Ecto neural progenitor cell (in vitro differentiated cells): ENCODE measurements at regions not wholly inside any gene's neighbourhood (a gene's known extent, or its start where the extent isn't known, plus 50 kb on each side); places are given as distances from the start of the nearest gene placed in this dataset.

Experiments used
- DNase-seq: peaks from one replicate; pipeline ENCODE4 v3.0.0-alpha.2; 2018; ENCODE audit warnings: low spot score

- DNase-seq, result no peak
These were observed 132.7 kb upstream of the HABP2 start for GRCh38 chr10:113420057-113420732.

DNA sequence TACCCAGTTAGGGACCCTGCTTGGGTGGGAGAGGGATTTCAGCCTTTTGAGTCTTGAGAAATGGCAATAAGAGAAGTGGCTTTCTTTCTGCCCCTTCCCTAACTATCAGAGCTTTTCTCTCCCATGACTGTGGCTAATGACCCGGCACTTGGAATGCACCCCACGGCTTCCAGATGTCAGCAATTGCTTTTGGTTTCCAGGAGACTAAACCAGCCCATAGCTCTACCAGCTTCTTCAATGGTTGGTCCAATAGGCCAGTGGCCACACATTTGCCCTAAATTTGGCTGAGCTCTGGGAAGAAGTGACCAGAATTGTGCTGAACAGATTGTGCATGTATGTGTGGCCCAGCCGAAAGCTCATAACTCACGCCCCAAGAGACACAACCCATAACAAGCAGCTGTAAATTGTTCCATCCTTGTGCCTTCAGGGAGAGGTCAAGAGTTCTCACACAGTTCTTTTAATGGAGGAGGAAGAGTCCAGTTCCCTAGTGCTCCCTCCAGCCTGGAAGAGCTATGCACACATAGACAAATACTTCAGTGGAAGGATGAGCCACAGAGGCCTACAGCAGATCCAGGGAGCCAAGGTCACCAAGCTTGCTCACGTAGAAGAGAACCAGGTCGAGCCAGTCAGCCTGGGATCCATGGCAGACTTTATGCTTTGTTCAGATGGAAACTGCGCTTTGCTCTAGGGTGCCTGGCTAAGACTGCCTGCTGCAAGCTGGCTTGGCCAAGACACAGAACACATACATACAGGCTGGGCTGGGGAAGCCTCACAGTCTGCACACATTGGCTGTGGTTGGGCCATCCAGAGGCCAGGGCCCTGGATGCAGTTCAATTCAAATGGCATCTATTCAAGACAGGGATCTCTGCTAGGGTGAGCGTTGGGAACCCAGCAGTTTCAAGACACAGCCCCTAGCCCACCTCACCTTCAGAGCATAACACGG is 131.8 kb upstream of the HABP2 start:
- no peak for DNase-seq

GRCh38 chr10:113422371-113422770 is 130.5 kb upstream of the HABP2 start:
- DNase-seq, result no peak

- DNase-seq, result no peak
These were observed 128.7 kb upstream of the HABP2 start for GRCh38 chr10:113423981-113424721.

- no peak for DNase-seq
These were observed 127.8 kb upstream of the HABP2 start for GRCh38 chr10:113425008-113425407.

DNA sequence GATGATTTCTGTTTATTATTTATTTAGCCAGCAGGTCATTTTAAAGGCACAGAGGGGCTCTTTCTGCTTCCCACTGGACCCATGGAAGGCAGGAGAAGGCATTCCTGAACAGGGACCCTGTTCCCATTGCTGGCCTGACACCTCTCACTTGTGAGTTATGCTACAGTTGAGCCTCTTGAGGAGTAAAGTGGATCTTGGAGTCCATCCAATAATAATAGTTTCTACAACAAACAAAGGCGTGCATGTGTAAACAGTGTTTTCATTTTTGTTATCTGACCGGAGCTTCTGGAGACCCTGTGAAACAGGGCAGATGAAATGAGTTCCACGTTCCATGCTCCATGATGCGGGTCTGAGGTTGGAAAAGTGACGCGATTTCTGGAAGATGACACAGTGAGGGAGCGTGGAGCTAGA is 127.3 kb upstream of the HABP2 start:
- DNase-seq, result no peak

DNA sequence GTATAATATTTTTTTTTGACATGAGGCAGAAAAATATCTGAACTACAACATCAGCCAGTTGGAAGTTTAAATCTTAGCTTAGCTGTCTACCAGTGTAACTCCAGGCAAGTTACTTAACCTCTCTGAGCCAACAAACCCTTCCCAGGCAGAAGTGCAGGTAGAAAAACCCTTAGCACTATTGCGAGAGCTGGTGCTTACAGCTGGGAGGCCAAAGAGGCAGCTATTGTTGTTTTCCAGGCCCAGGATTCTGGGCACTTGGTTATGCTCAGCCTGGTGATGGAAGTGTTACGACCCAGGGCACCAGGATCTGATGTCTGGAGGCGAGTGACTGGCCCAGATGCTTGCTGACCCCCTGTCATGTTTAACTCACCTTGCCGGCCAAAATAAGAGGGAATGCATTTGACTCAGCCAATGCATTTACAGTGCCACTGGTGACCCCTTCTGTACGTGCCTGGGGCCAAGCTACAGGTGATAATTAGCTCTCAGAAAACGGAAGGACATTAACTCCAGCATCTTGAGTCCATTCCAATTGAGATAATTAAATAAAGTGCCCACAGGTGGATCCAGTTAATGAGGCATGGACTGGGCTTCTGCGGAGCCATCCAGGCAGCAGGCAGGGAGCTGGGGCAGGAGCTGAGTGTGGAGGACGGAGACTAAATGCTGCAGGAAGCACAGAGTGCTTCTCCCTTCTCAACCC is 126.5 kb upstream of the HABP2 start:
- DNase-seq, result no peak

GRCh38 chr10:113427236-113427735 is 125.6 kb upstream of the HABP2 start:
- DNase-seq, result no peak

GRCh38 chr10:113427811-113428558 is 124.9 kb upstream of the HABP2 start:
- no peak for DNase-seq

GRCh38 chr10:113430634-113431397 is 122.0 kb upstream of the HABP2 start:
- no peak for DNase-seq

- DNase-seq, result no peak
These were observed 121.3 kb upstream of the HABP2 start for GRCh38 chr10:113431398-113432160.

- DNase-seq, result no peak
These were observed 119.1 kb upstream of the HABP2 start for GRCh38 chr10:113433711-113434110.

- no peak for DNase-seq
These were observed 118.5 kb upstream of the HABP2 start for GRCh38 chr10:113434315-113434714.

DNA sequence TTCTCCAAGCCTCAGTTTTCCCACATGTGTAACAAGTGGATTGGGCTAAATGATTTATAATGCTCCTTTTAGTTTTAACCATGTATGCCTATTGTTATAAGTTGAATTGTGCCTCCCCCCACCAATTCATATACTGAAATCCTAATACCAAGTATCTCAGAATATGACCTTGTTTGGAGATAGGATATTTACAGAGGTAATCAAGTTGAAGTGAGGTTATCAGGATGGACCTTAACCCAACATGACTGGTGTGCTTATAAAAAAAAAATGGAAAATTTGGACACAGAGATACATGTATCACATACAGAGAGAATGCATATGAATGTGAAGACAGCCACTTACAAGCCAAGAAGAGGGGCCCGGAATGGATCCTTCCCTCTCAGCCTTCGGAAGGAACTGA is 117.9 kb upstream of the HABP2 start:
- no peak for DNase-seq

DNA sequence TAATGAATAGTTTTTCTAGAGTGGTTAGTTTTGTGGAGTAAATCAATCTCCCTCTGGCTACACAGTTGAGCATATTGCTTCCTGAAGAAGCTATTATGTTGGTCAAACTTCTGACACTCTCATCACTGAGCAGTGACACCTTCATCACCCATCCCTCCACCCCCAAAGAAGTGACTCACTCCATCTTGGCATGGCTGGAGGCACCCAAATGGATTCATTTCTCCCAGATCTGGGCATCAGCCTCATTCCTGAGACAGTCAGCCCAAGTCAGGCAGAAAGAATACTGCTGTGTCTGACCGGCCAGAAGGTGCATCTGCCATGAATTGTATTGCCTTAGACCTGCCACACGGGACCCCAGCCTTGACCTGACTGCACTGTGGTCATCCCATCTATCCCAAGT is 117.0 kb upstream of the HABP2 start:
- DNase-seq, result no peak

- no peak for DNase-seq
These were observed 116.0 kb upstream of the HABP2 start for GRCh38 chr10:113436851-113437250.

DNA sequence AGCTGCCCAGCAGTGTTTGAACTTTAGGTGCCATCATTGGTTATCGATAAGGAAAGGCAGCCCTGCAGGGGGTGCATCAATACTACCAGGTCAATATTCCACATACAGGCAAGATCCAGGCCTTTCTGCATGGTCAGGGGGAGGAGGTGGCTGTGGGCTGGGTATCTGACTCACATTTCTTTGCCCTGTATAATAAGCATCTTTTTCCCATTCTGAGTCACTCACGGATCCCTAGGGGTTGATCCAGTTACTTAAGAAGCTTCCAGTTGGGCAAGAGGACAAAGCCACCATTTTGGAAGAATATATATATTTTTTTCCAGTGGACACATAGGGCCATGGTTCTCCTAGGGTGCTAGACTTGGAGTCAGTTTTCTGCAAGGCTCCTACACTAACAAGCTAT is 114.2 kb upstream of the HABP2 start:
- no peak for DNase-seq

DNA sequence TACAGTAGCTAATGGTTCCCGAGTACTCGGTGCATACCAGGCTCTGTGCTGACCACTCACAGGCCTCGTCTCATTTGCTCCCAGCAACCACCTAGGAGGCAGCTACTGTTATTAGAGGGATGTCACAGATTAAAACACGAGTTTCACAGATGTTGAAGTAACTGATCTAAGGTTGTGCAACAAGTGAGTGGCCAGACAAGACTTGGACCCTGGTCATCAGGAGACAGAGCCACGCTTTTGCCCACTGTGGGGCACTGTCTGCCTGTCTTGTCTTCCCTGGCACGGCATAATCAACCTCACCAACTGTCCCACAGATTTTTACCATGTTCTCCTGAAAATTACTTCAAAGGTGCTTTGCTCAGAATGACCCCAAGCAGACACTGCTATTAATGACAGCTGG is 111.6 kb upstream of the HABP2 start:
- DNase-seq, result no peak

GRCh38 chr10:113441686-113442270 is 111.1 kb upstream of the HABP2 start:
- DNase-seq, result no peak
